ENCODE measurements at regions not wholly inside any gene's neighbourhood (a gene's known extent, or its start where the extent isn't known, plus 50 kb on each side); places are given as distances from the start of the nearest gene placed in this dataset.

- no peak for DNase-seq
These were observed 335.7 kb downstream of the PRELID2 start for GRCh38 chr5:145499483-145499882.

- DNase-seq, result no peak
These were observed 338.1 kb downstream of the PRELID2 start for GRCh38 chr5:145497052-145497451.

GRCh38 chr5:145495741-145496140 is 339.4 kb downstream of the PRELID2 start:
- peak; percentile 68 for DNase-seq

DNA sequence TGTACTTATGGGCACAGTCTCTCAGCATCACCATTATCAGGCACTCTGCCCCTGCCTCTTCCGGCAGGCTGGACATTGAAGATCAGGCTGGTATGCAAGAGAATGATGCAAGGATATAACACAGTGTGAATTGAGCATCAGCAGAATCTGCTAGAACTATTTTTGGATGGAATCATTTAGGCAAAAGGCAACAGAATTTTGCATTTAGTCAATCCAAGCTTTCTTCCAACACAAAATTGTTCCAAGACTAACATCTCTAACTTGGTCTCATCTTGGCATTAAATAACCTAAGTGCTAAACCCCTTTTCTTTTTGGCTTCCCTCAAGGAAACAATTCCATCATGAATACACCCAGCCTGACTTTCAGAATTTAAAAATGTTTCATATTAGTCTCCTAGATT is 339.9 kb downstream of the PRELID2 start:
- no peak for DNase-seq

DNA sequence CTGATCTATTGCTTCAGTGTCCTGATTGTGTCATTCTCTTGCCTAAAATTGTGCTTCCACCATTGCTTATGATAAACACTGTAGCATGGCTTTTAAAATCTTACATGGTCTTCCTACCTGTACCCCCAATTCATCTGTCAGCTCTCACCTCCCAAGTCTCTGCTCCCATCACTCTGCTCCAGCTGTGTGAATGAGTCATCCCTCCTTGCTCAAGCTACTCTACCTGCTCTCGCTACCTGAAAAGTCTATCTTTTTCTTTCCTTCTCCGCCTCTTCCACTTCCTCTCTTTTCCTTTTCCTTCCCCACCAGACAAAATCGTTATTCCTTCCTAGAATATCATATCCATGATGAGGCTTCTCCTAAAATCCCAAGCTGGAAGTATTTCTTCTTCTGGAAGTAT is 341.7 kb downstream of the PRELID2 start:
- no peak for DNase-seq

DNA sequence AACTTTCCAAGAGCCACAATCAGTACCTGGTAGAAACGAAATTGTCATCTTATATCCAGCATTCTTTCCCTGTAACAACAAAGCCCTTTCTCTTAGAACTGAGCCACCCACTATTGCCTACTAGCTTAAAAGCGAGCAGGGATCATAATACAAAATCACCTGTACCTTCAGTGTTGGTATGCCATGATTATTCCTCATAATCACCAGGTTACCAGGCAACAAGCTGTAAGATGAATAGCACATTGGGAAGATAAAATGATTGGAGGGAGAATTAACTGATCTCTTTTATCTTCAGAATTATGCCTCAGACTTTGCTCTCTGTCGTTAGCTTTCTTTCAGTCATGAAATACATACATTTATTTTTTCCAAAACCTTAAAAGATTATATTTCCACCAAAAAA is 345.6 kb downstream of the PRELID2 start:
- DNase-seq, result no peak

DNA sequence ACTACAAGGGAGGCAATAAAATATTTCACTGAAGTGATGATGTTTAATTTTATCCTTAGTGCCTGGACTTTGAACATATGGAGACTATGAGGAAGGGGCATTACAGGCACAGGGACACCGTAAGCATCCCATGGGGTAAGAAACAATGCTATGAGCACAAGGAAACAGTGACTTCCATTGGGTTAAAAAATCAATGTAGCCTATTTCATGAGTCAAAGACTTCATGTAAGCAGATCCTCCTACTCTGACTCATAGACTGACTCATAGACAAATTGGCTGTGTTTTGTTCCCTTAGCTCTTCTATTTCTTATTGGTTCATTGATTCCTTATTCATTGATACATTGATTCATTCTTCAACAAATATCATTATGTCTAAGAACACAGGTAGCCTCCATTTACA is 351.0 kb downstream of the PRELID2 start:
- DNase-seq, result peak; percentile 57

GRCh38 chr5:145483212-145483611 is 351.9 kb downstream of the PRELID2 start:
- DNase-seq, result peak; percentile 11

DNA sequence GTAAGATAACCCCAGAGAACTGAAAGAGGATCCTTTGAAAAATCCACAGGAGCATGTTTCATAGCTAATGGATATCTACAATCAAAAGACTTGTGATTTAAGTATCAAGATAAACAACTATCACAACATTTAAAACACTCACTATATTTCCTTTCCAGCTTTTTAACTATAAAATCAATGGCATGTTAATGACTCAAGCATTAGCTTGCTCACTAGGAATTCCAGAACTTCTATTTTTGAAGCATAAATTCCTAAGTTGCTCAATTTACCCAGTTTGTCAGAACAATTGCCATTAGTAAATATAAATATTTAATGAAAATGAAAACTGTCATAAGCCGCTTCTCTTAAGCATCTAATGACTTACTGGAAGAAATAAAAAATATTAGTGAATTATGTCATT is 355.3 kb downstream of the PRELID2 start:
- no peak for DNase-seq

DNA sequence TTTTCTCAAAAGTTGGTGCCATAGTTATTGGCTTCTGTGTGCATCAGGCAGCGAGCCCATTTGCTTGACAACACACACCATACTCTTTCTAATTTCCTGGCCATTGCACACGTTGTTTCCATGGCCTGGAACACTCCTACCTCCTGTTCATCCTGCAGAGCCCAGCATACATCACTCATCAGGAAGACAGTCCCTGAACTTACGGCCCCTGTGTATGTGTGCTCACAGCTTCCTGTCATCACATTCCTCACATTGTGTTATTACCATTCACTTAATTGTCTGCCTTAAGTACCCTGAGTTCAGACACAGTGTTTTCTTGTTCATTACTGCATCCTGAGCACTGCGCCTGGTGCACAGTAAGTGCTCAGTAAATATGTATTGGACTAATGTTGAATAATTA is 355.9 kb downstream of the PRELID2 start:
- DNase-seq, result no peak

DNA sequence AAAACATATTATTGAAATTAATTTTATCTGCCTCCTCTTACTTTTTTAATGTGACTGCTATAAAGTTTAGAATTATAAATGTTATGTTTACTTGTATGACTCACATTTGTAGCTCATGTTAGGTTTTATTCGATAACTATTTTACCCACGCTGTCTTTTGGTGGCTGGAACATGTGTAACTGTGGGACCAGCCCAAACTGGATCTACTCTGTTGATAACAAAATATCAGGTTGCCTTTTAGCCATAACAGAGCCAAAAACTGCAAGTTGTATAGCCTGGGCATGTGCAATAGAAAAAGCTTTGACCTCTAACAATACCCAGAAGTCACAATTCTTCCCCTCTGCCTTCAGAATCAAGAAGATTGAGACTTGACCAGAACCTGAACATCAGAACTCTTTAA is 356.5 kb downstream of the PRELID2 start:
- DNase-seq, result no peak

- DNase-seq, result peak; percentile 11
These were observed 362.0 kb downstream of the PRELID2 start for GRCh38 chr5:145473042-145473642.

GRCh38 chr5:145471831-145472612 is 363.1 kb downstream of the PRELID2 start:
- DNase-seq, result peak; percentile 32

DNA sequence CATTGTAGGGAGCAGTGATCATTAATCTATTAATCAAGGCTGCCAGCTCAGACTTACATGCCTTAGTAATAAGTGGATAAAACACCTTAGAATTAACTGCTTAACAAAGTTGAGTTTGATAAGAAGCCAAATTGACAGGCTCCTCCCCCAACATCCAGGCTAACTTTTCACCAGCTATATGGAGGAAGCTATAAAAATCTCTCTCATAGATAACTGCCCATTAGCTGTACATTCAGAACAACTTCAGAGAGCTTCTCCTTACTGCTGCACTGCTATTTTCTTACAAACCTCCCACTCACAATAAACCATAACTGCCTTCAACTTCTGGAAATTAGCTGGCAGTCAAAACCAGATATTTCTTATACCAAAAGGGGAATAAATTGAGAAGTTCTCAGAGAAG is 364.1 kb downstream of the PRELID2 start:
- DNase-seq, result no peak

- DNase-seq, result no peak
These were observed 364.7 kb downstream of the PRELID2 start for GRCh38 chr5:145470396-145470979.

DNA sequence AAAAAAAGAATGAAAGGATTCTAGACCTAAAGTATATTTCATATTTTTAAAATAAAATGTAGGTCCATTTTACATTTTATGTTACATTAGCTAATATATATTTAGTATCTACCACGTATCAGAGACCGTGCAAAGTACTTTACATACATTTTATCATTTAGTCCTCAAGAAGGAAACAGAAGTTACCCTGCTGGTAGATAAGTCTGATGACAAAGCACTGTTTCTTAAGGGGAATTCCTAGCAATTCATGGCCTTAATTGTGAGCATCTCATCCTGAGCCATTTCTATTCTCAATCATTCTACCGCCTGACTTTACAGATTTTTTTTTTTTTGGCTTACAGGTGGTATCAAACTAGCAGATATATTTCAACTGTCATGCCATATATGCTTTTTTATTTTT is 367.7 kb downstream of the PRELID2 start:
- no peak for DNase-seq

DNA sequence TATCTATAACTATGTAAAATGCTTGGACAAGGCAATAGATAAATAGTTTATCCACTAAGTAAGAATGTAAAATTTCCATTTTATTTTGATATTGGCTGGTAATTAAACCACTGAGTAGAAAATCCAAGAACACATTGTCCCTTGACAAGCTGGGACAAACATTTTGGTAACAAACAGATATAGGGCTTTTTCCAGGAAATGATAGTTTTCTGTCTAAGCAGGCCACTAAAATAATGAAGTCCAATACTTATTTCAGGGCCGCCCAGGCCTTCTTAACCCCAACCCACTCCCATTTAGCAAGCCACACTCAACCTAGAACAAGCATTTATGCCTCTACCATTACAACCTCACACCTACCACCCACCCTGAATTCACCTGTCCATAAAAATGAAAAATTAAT is 368.6 kb downstream of the PRELID2 start:
- no peak for DNase-seq

- DNase-seq, result no peak
These were observed 369.5 kb downstream of the PRELID2 start for GRCh38 chr5:145465474-145466263.

- no peak for DNase-seq
These were observed 371.0 kb downstream of the PRELID2 start for GRCh38 chr5:145464171-145464570.

GRCh38 chr5:145463634-145464033 is 371.5 kb downstream of the PRELID2 start:
- DNase-seq, result no peak

- DNase-seq, result no peak
These were observed 372.6 kb downstream of the PRELID2 start for GRCh38 chr5:145462525-145462924.

- no peak for DNase-seq
These were observed 384.8 kb downstream of the PRELID2 start for GRCh38 chr5:145450286-145450885.

DNA sequence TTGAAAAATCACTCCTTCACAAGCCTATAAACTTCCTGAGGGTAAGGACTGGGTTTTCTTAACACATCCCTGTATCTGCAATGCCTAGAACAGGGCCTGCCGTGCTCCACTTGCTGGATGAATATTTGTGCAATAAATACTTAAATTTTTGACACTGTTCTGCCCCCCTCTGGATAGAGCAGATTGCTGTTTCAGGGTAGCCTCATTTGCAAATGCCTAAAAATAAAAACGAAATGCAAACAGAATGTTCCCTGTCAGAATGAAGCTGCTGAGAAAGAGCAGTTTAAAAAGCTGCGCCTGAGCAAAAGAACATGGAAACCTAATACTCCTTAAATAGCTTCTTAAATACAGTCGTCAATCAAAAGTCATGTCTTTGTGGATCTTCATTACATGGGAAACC is 385.3 kb downstream of the PRELID2 start:
- DNase-seq, result no peak

Data from DMS53 (cell line).